ENCODE measurements at regions not wholly inside any gene's neighbourhood (a gene's known extent, or its start where the extent isn't known, plus 50 kb on each side); places are given as distances from the start of the nearest gene placed in this dataset.

DNA sequence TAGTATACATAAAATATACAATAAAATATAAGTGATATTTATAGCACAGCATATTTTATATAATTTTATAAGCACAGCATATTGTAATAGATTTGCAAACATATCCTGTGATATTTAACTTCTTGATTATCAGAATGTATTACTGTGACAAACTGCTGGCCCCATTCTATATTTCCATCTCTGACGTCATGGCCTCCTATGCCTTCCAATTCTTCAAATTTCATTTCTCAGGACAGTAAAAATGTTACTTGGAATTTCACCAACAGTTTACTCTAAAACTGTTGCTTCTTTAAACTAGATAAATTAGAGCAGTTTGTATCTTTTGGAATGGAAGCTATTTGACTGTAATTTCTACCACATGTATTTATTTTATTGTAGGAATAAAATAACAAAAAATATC lies 102.5 kb upstream of the SLC25A13 start:
- Mint-ChIP-seq H3K4me1 (ENCODE audit: unreplicated experiment) (peaks cover 22% of the 10 kb centered on the region), H3K36me3 (ENCODE audit: unreplicated experiment) (no peaks in the 10 kb centered on the region), H3K4me3 (ENCODE audit: unreplicated experiment) (no peak overlapping the region), H3K9me3 (ENCODE audit: unreplicated experiment) (no peaks in the 10 kb centered on the region), H3K27me3 (ENCODE audit: unreplicated experiment) (peaks cover 14% of the 10 kb centered on the region), H3K27ac (ENCODE audit: unreplicated experiment) (no peak overlapping the region)
- DNase-seq (ENCODE audit: extremely low spot score, unreplicated experiment) = no peak
- TF ChIP-seq, protein P1, sequence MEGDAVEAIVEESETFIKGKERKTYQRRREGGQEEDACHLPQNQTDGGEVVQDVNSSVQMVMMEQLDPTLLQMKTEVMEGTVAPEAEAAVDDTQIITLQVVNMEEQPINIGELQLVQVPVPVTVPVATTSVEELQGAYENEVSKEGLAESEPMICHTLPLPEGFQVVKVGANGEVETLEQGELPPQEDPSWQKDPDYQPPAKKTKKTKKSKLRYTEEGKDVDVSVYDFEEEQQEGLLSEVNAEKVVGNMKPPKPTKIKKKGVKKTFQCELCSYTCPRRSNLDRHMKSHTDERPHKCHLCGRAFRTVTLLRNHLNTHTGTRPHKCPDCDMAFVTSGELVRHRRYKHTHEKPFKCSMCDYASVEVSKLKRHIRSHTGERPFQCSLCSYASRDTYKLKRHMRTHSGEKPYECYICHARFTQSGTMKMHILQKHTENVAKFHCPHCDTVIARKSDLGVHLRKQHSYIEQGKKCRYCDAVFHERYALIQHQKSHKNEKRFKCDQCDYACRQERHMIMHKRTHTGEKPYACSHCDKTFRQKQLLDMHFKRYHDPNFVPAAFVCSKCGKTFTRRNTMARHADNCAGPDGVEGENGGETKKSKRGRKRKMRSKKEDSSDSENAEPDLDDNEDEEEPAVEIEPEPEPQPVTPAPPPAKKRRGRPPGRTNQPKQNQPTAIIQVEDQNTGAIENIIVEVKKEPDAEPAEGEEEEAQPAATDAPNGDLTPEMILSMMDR (IDR thresholded peaks at IDR 0.05) = no peak

DNA sequence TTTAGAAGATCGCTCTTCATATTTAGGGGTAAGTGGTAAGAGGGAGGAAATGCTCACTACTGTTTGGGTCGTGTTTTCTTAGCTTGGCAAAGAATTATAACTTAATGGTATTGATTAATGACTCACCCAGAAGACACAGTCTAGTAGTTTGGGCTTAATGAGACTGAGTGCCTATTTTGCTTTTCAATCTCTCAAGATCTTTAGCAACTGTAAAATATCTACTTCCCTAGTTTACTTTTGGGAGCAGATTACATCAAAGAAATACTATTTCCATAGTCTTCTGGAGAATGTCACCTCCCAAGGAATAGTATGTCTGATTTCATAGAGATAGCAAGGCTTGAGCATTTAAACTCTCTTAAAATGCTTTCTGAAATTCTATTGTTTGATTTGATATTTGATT lies 100.5 kb upstream of the SLC25A13 start:
- H3K27me3 Mint-ChIP-seq (ENCODE audit: unreplicated experiment) = peaks cover 9% of the 10 kb centered on the region
- no peak overlapping the region for H3K27ac Mint-ChIP-seq (ENCODE audit: unreplicated experiment)
- no peaks in the 10 kb centered on the region for H3K9me3 Mint-ChIP-seq (ENCODE audit: unreplicated experiment)
- TF ChIP-seq, protein P1 (IDR thresholded peaks at IDR 0.05) = no peak
- DNase-seq (ENCODE audit: extremely low spot score, unreplicated experiment) = no peak
- no peak overlapping the region for H3K4me3 Mint-ChIP-seq (ENCODE audit: unreplicated experiment)
- no peaks in the 10 kb centered on the region for H3K36me3 Mint-ChIP-seq (ENCODE audit: unreplicated experiment)
- peaks cover 20% of the 10 kb centered on the region for H3K4me1 Mint-ChIP-seq (ENCODE audit: unreplicated experiment)

DNA sequence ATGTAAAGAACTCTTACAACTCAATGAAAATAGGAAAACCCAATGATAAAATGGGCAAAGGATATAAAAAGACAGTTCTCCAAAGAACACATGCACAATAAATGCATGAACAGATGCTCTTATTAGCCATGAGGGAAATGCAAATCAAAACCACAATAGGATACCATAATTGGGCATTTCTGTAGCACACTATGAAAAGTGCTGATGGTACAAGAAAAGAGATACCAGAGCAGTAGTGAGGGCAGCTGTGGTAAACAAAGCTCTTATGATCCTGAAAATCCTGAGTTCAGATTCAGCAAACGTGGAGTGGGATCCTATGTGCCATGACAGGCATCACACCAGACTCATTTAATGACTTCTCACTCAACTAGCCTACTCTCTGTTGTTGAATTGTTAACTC lies 96.7 kb upstream of the SLC25A13 start:
- TF ChIP-seq, protein P1 (IDR thresholded peaks at IDR 0.05) = no peak
- Mint-ChIP-seq H3K4me1 (ENCODE audit: unreplicated experiment) (peaks cover 17% of the 10 kb centered on the region), H3K4me3 (ENCODE audit: unreplicated experiment) (no peak overlapping the region), H3K27ac (ENCODE audit: unreplicated experiment) (no peak overlapping the region), H3K27me3 (ENCODE audit: unreplicated experiment) (peaks cover 14% of the 10 kb centered on the region), H3K36me3 (ENCODE audit: unreplicated experiment) (no peaks in the 10 kb centered on the region), H3K9me3 (ENCODE audit: unreplicated experiment) (no peaks in the 10 kb centered on the region)
- no peak for DNase-seq (ENCODE audit: extremely low spot score, unreplicated experiment)

DNA sequence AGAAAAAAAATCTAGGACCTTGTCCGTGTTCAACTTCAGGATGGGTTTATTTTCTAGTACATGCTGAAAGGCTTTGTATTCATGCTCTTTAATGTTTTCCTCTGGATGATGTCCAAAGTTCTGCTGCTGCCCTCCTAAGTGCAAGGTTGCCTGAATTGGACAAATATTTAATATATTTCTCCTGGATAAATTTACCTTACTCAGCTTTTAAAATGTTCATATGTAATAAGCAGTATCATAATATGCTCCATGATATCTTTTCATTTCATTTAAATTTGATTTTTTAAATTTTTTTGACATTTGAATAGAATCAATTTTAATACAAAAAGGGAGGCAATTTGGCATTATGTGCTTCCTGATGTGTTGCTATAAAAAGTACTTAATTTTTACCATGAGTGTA lies 95.9 kb upstream of the SLC25A13 start:
- DNase-seq (ENCODE audit: extremely low spot score, unreplicated experiment) = no peak
- TF ChIP-seq, protein P1 (IDR thresholded peaks at IDR 0.05) = no peak
- no peak overlapping the region for H3K4me3 Mint-ChIP-seq (ENCODE audit: unreplicated experiment)
- peaks cover 14% of the 10 kb centered on the region for H3K27me3 Mint-ChIP-seq (ENCODE audit: unreplicated experiment)
- H3K36me3 Mint-ChIP-seq (ENCODE audit: unreplicated experiment) = no peaks in the 10 kb centered on the region
- no peak overlapping the region for H3K27ac Mint-ChIP-seq (ENCODE audit: unreplicated experiment)
- H3K9me3 Mint-ChIP-seq (ENCODE audit: unreplicated experiment) = no peaks in the 10 kb centered on the region
- H3K4me1 Mint-ChIP-seq (ENCODE audit: unreplicated experiment) = peaks cover 17% of the 10 kb centered on the region

DNA sequence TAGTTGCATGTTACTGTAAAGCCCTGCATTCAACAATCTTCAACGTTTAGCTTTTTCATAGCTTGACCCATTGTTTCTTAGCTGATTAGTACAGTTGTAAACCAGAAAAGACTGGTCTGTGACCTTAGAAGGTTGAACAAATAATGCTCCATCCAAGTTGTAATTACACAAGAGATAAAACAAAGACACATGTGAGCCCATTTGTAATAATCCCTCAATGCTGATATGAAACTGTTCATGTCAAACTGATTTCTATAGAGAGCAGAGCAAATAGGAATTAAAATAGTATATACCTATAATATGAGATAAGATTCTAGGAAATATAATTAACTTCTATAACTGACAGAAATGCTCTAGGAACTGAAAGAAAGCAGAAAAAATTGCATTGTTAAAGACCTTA lies 94.7 kb upstream of the SLC25A13 start:
- no peaks in the 10 kb centered on the region for H3K9me3 Mint-ChIP-seq (ENCODE audit: unreplicated experiment)
- H3K27ac Mint-ChIP-seq (ENCODE audit: unreplicated experiment) = peak overlapping the region; percentile 39
- no peaks in the 10 kb centered on the region for H3K36me3 Mint-ChIP-seq (ENCODE audit: unreplicated experiment)
- no peak overlapping the region for H3K4me3 Mint-ChIP-seq (ENCODE audit: unreplicated experiment)
- TF ChIP-seq, protein P1 (IDR thresholded peaks at IDR 0.05) = no peak
- DNase-seq (ENCODE audit: extremely low spot score, unreplicated experiment) = no peak
- peaks cover 17% of the 10 kb centered on the region for H3K4me1 Mint-ChIP-seq (ENCODE audit: unreplicated experiment)
- H3K27me3 Mint-ChIP-seq (ENCODE audit: unreplicated experiment) = peaks cover 11% of the 10 kb centered on the region

Measured in osteocyte (in vitro differentiated cells).